NCI-H2107 treated with DMSO at 0.1 percent for 48 hours (cell line): ENCODE measurements at regions not wholly inside any gene's neighbourhood (a gene's known extent, or its start where the extent isn't known, plus 50 kb on each side); places are given as distances from the start of the nearest gene placed in this dataset.

ENCODE experiments used
- DNase-seq: peaks from one replicate; lab custom pipeline; 2025; ENCODE audit not compliant: unreplicated experiment; lab: John Stamatoyannopoulos, UW

- DNase-seq, result no peak
These were observed 137.1 kb upstream of the GAS1 start for GRCh38 chr9:87084407-87084806.

- no peak for DNase-seq
These were observed 137.8 kb upstream of the GAS1 start for GRCh38 chr9:87085073-87085472.

GRCh38 chr9:87085521-87085920 is 138.2 kb upstream of the GAS1 start:
- no peak for DNase-seq

GRCh38 chr9:87086221-87086818 is 139.0 kb upstream of the GAS1 start:
- no peak for DNase-seq

GRCh38 chr9:87087197-87087596 is 139.9 kb upstream of the GAS1 start:
- no peak for DNase-seq

GRCh38 chr9:87088192-87088591 is 140.9 kb upstream of the GAS1 start:
- DNase-seq, result no peak

- no peak for DNase-seq
These were observed 141.5 kb upstream of the GAS1 start for GRCh38 chr9:87088621-87089365.

GRCh38 chr9:87089506-87089905 is 142.2 kb upstream of the GAS1 start:
- DNase-seq, result no peak

- DNase-seq, result no peak
These were observed 142.6 kb upstream of the GAS1 start for GRCh38 chr9:87089929-87090328.

GRCh38 chr9:87093777-87094176 is 146.5 kb upstream of the GAS1 start:
- DNase-seq, result no peak

- no peak for DNase-seq
These were observed 148.6 kb upstream of the GAS1 start for GRCh38 chr9:87095951-87096350.

- DNase-seq, result no peak
These were observed 149.2 kb upstream of the GAS1 start for GRCh38 chr9:87096506-87096905.

- DNase-seq, result no peak
These were observed 149.9 kb upstream of the GAS1 start for GRCh38 chr9:87097238-87097637.

GRCh38 chr9:87099407-87099806 is 152.1 kb upstream of the GAS1 start:
- DNase-seq, result no peak

- no peak for DNase-seq
These were observed 152.7 kb upstream of the GAS1 start for GRCh38 chr9:87100001-87100400.

- DNase-seq, result no peak
These were observed 154.8 kb upstream of the GAS1 start for GRCh38 chr9:87102126-87102525.

GRCh38 chr9:87107072-87107471 is 159.8 kb upstream of the GAS1 start:
- DNase-seq, result no peak

- no peak for DNase-seq
These were observed 161.4 kb upstream of the GAS1 start for GRCh38 chr9:87108661-87109060.

- DNase-seq, result no peak
These were observed 161.9 kb upstream of the GAS1 start for GRCh38 chr9:87109231-87109631.

- DNase-seq, result no peak
These were observed 162.5 kb upstream of the GAS1 start for GRCh38 chr9:87109851-87110250.

- no peak for DNase-seq
These were observed 163.7 kb upstream of the GAS1 start for GRCh38 chr9:87111010-87111409.

GRCh38 chr9:87112656-87113055 is 165.3 kb upstream of the GAS1 start:
- no peak for DNase-seq

- no peak for DNase-seq
These were observed 166.6 kb upstream of the GAS1 start for GRCh38 chr9:87113874-87114273.
